Activated CD4-positive, alpha-beta T cell treated with anti-CD3 and anti-CD28 coated beads, Interleukin-2, amount 50 U/mL, for 24 hours (primary cell): ENCODE measurements at regions not wholly inside any gene's neighbourhood (a gene's known extent, or its start where the extent isn't known, plus 50 kb on each side); places are given as distances from the start of the nearest gene placed in this dataset.
"Not testable (repeated sequence)": the region's sequence is repeated elsewhere in the genome, so short reads cannot be mapped to it uniquely, and the experiment has no call there.

Source experiments
- DNase-seq, 2 donors: peaks; one replicate each; pipeline ENCODE4 v3.0.0-alpha.2; 2020; ENCODE audit warnings: low read depth in 1 of 2, low spot score in 1 of 2

DNA sequence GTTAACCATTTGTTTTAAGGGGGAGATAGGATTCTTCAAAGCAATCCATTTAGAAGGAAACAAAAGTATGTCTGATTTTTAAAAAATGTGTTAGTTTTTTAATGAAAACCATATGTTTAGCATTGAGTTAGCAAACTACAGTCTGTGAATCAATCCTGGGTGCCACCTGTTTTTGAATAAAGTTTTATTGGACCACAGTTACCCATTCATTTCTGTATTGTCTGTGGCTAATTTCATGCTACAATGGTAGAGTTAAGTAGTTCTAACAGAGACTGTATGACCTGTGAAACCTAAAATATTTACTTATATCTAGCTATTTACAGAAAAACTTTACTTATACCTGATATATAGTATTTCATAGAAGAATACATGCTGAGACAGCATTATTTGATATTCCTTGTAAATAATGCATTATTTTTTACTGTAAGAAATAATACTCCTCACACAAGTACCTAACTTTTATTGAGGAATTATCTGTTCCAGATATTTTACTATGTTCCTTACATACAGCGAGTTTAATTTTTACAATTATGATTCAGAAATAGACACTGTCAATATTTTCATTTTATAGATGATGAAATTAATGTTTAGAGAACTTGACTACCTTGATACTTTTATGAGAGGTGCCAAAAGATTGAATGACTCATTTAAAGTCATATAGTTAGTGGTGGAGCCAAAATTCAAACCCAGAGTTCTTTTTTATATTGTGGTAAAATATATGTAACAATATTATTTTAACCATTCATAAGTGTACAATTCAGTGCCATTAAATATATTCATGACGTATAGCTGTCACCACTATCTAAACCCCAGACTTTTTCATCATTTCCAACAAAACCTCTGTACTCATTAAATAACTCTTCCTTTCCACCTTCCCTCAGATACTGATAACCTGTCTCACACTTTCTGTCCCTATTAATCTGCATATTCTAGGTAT is 122.0 kb downstream of the GLUD2 start:
- no peak for DNase-seq

DNA sequence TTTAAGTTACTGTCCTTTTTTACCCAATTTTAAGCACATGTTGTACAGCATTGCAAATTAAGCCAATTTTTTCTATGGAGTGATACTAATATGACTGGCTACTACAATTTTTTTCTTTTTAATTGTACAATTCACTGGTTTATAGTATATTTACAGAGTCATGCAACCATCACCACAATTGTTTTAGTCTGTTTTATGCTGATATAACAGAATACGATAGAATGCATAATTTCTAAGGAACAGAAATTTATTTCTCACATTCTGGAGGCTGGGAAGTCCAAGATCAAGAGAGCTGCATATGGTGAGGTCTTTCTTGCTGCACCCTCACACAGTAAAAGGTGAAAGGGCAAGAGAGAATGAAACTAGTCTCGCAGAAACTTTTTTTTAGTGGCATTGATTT is 125.3 kb downstream of the GLUD2 start:
- no peak for DNase-seq

DNA sequence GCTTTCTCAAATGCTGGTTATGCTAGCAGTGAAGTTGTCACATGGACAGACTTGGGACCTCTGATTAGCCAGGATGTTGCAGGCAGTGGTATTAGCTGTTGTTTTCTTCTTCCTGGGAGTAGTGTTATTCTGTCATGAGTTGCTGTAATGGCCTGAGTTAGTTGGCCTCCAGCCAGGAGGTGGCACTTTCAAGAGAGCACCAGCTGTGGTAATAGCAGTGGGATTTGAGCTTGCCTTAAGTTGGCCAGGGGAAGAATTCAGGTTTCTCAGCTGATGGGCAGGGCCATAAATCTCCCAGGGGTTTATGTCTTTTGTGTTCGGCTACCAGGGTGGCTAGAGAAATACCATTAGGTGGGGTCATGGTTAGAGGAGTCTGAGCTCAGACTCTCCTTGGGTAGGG is 132.6 kb downstream of the GLUD2 start:
- DNase-seq = no peak

- DNase-seq = no peak
Measured at GRCh38 chrX:121191779-121192178, 144.4 kb downstream of the GLUD2 start.

GRCh38 chrX:121195719-121196118 is 148.3 kb downstream of the GLUD2 start:
- DNase-seq = no peak

DNA sequence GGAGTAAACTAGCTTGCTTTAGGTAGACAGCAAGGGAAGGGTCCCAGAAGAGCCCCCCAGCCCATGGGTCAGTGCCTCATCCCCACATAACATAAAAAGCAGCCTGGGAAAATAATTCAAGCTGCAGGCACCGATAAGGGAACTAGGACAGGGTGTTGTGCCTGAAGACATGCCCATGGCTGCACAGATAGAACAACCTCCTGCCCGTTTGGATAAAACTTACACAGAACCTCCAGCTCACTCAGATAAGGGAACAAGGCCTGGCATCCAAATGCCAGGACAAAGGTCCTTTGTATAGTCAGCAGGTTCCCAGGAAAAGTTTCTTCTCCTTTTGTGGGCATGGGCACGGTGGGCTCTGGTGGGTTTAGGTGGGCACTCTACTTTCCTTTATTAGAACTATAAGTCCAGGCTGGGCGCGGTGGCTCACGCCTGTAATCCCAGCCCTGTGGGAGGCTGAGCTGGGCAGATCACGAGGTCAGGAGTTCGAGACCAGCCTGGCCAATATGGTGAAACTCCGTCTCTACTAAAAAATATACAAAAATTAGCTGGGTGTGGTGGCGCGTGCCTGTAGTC is 149.5 kb downstream of the GLUD2 start:
- DNase-seq = not testable (repeated sequence)

DNA sequence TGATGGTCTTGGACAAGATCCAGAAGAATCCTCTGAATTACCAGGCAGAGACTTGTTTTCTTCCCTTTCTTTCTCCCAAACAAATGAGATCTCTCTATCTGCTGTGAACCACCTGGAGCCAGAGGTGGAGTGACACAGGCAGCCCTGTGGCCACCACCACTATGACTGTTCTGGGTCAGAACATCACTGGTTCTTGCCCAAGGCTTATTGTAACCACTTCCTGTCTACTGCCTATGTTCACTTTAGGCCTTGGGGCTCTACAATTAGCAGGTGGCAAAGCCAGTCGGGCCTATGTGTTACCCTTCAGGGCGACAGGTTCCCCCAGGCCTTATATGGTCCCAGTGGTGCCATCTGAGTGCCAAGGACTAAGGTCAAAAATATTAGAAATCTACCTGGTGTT is 161.2 kb downstream of the GLUD2 start:
- DNase-seq = no peak

GRCh38 chrX:121216641-121217374 is 169.4 kb downstream of the GLUD2 start:
- DNase-seq = no peak

DNA sequence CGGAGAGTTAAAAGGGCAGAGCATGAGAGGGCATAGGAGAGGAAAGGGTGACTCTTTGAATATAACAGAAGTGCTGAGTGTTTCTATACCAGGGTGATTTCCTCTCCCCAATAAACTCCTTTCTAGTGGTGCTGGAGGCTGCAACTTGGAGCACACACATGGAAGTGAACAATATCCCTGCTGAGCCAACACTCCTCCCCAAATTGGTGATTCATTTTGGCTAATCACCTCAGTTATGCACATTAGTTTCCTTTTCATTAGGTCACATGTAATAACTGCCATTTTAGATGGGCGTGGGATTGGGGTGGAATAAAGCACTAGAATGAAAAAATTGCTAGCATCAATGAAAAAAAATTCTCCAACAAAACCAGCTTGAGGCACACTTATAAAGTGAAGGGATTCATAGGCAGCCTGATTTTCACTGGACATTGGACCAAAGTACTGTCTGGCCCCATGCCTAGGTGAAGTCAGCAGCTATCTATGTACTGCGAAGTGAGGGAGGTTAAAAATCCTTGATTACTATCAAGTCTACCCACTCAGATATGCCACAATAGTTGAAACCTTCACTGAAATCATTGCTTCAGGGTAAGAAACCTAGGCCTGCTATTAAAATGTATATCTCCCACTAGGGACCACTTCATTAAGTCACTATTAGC is 174.0 kb downstream of the GLUD2 start:
- no peak for DNase-seq

- no peak for DNase-seq
Measured at GRCh38 chrX:121227888-121228287, 180.5 kb downstream of the GLUD2 start.

DNA sequence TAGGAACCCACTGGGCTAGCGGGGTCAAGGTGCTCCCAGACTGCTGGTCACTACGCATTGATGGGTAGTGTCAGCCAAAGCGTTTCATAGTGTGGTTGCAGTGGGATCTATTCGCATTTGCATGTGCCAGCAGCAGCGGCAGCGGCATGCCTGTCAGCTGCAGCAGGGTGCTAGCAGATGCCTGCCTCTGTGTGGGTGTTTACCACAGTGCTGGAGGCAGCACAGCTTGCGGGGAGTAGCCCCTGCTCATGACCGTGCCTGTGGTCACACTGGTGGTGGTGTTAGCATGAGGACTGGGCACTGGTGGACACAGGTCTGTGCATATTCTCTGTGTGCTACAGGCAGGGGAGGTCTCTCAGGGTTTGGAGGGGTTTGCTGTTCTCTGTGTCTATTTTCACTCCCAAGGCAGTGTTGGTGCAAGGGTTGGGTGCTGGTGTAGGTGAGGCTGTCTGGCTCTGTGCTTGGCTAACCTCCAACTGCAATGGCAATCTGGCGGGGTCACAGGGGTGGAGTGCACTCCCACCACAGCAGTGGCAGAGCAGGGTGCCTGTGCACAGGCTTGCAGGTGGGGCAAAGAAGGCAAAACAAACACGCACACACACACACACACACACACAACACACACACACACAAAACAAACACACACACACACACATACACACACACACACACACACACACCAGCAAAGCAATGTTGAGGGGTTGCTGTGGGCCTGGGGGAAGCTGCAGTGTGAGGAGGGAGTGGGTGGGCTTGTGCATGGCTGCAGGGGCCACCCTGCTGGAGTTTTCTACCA is 184.4 kb downstream of the GLUD2 start:
- DNase-seq = no peak

GRCh38 chrX:121236040-121236439 is 188.6 kb downstream of the GLUD2 start:
- DNase-seq = no peak

GRCh38 chrX:121238093-121238492 is 190.7 kb downstream of the GLUD2 start:
- DNase-seq = no peak

- DNase-seq = no peak
Measured at GRCh38 chrX:121244511-121244910, 197.1 kb downstream of the GLUD2 start.

DNA sequence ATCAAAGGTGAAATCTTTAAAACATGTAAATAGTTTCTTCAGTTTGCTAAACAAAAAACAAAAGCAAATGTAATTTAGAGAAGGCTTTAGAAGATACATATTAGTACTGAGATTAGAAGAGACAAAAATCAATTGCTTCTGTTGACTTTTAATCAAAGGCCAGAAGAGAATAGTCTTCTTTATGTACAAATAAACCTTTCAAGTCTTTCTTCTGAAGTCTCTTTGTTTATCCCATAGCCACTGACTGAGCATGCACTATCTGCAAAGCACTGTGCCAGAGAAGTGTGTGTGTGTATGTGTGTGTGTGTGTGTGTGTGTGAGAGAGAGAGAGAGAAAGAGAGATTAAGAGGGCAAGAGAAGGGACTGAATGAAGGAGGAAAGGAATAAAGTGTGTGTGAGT is 198.4 kb downstream of the GLUD2 start:
- no peak for DNase-seq

DNA sequence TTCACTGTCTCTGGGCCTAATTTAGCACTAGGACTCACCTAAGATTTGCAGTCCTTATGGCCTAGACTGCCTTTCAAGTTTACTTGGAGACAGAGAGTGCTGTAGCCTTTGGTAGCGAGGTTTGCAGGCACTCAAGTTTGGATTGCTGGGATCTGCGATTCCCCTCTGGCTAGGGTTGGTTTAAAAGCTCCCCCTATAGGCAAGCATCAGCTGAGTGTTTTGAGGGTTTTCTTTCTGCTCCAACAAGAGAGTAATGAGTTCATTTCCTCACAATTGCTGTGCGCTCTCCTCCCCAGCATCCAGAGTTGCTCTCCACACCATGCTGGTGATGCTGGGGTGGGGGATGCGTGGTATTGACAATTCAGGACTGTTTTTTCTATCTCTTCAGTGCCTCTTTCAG is 206.9 kb downstream of the GLUD2 start:
- no peak for DNase-seq

- no peak for DNase-seq
Measured at GRCh38 chrX:121256647-121257046, 209.2 kb downstream of the GLUD2 start.

GRCh38 chrX:121258545-121258944 is 211.1 kb downstream of the GLUD2 start:
- DNase-seq = no peak

- no peak for DNase-seq
Measured at GRCh38 chrX:121259170-121259569, 211.8 kb downstream of the GLUD2 start.

GRCh38 chrX:121260596-121261240 is 213.3 kb downstream of the GLUD2 start:
- DNase-seq = no peak
